ENCODE measurements at regions not wholly inside any gene's neighbourhood (a gene's known extent, or its start where the extent isn't known, plus 50 kb on each side); places are given as distances from the start of the nearest gene placed in this dataset.
"Not testable (repeated sequence)": the region's sequence is repeated elsewhere in the genome, so short reads cannot be mapped to it uniquely, and the experiment has no call there.

DNA sequence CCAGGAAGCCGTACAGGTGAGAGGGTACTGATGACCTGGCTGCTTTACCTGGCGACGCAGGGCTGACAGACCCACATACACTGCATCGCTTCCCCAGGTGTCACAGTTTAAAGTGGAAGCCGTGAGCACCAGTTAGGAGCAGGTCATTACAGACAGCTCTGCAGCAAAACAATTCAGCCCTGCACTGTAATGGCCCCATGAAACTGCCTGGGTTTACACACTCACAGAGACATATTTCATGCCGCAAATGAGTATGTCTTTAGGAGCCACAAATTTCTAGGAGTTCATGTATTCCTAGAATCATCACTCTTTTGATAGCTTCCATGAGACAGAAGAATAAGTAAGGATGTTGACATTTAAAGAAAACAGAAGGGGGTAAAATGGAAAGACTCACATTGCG is 723.1 kb downstream of the MATN1 start:
- H3K36me3 ChIP-seq (ENCODE audit: insufficient read depth) = no peaks in the 10 kb centered on the region
- no peak overlapping the region for H2AFZ ChIP-seq (ENCODE audit: low read depth)
- H3K4me2 ChIP-seq = no peak overlapping the region
- H3K27ac ChIP-seq = no peak overlapping the region
- H3K4me1 ChIP-seq (ENCODE audit: low read depth, poor library complexity, severe bottlenecking) = no peaks in the 10 kb centered on the region
- H3K79me2 ChIP-seq (ENCODE audit: insufficient read depth, low read depth) = no peaks in the 10 kb centered on the region
- TF ChIP-seq, protein P1, sequence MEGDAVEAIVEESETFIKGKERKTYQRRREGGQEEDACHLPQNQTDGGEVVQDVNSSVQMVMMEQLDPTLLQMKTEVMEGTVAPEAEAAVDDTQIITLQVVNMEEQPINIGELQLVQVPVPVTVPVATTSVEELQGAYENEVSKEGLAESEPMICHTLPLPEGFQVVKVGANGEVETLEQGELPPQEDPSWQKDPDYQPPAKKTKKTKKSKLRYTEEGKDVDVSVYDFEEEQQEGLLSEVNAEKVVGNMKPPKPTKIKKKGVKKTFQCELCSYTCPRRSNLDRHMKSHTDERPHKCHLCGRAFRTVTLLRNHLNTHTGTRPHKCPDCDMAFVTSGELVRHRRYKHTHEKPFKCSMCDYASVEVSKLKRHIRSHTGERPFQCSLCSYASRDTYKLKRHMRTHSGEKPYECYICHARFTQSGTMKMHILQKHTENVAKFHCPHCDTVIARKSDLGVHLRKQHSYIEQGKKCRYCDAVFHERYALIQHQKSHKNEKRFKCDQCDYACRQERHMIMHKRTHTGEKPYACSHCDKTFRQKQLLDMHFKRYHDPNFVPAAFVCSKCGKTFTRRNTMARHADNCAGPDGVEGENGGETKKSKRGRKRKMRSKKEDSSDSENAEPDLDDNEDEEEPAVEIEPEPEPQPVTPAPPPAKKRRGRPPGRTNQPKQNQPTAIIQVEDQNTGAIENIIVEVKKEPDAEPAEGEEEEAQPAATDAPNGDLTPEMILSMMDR (conservative IDR thresholded peaks at IDR 0.05; ENCODE audit: low read depth, low read length) = no peak
- H3K4me3 ChIP-seq (IDR thresholded peaks at IDR 0.05; ENCODE audit: insufficient read depth, low read depth, low read length) = no peak overlapping the region
- no peaks in the 10 kb centered on the region for H4K20me1 ChIP-seq (ENCODE audit: insufficient read depth)
- no peak overlapping the region for H3K9ac ChIP-seq
- H3K27me3 ChIP-seq (ENCODE audit: insufficient read depth, low read depth) = no peaks in the 10 kb centered on the region

DNA sequence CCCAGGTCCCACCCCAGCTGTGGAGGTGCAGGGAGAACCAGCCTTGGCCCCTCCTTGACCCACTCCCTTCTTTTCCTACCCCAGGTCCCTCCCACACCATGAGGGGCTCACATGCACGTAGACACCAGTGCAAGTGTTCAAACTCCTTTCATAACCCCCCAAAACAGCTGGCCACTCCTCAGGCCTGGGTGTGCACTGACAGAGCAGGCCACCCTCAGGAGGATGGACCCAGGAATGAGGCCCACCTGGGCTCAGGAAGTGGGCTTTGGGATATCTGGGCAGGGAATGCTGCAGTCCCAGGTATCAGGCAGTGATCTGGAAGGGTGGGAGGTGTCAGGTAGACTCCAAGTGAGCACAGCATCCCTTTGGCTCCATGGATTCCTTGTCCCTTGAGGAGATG is 723.8 kb downstream of the MATN1 start:
- H3K27ac ChIP-seq = no peak overlapping the region
- H3K27me3 ChIP-seq (ENCODE audit: insufficient read depth, low read depth) = no peaks in the 10 kb centered on the region
- H3K4me1 ChIP-seq (ENCODE audit: low read depth, poor library complexity, severe bottlenecking) = no peaks in the 10 kb centered on the region
- no peaks in the 10 kb centered on the region for H3K79me2 ChIP-seq (ENCODE audit: insufficient read depth, low read depth)
- H3K4me2 ChIP-seq = no peak overlapping the region
- no peak overlapping the region for H3K9ac ChIP-seq
- no peaks in the 10 kb centered on the region for H3K36me3 ChIP-seq (ENCODE audit: insufficient read depth)
- no peak overlapping the region for H2AFZ ChIP-seq (ENCODE audit: low read depth)
- TF ChIP-seq, protein P1 (conservative IDR thresholded peaks at IDR 0.05; ENCODE audit: low read depth, low read length) = no peak
- H4K20me1 ChIP-seq (ENCODE audit: insufficient read depth) = no peaks in the 10 kb centered on the region
- H3K4me3 ChIP-seq (IDR thresholded peaks at IDR 0.05; ENCODE audit: insufficient read depth, low read depth, low read length) = no peak overlapping the region

DNA sequence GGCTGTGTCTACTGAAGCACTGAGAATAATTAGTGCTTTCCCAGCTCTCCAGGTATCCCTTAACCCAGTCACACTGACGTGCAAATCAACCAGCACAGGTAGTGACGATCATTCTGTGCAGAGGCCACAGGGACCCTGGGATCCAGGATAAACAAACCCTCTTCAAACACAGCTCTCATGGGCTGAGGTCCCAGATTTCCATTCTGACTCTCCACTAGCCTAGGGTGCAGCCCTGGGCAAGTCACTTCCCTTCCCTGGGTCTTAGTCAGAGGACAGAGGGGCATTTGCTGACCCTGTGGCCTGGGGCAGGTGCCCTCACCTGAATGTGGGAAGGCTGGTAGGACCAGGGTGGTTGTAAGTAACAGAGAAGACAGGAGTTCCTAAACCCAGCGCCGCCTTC is 724.7 kb downstream of the MATN1 start:
- Histone ChIP-seq H2AFZ (ENCODE audit: low read depth) (no peak overlapping the region), H4K20me1 (ENCODE audit: insufficient read depth) (no peaks in the 10 kb centered on the region), H3K4me2 (no peak overlapping the region), H3K4me1 (ENCODE audit: low read depth, poor library complexity, severe bottlenecking) (no peaks in the 10 kb centered on the region), H3K27ac (no peak overlapping the region), H3K36me3 (ENCODE audit: insufficient read depth) (no peaks in the 10 kb centered on the region), H3K27me3 (ENCODE audit: insufficient read depth, low read depth) (no peaks in the 10 kb centered on the region), H3K4me3 (IDR thresholded peaks at IDR 0.05; ENCODE audit: insufficient read depth, low read depth, low read length) (no peak overlapping the region), H3K79me2 (ENCODE audit: insufficient read depth, low read depth) (no peaks in the 10 kb centered on the region), H3K9ac (no peak overlapping the region)
- TF ChIP-seq, protein P1 (conservative IDR thresholded peaks at IDR 0.05; ENCODE audit: low read depth, low read length) = no peak

DNA sequence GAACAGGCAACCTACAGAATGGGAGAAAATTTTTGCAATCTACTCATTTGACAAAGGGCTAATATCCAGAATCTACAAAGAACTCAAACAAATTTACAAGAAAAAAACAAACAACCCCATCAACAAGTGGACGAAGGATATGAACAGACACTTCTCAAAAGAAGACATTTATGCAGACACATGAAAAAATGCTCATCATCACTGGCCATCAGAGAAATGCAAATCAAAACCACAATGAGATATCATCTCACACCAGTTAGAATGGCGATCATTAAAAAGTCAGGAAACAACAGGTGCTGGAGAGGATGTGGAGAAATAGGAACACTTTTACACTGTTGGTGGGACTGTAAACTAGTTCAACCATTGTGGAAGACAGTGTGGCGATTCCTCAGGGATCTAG is 725.6 kb downstream of the MATN1 start:
- not testable (repeated sequence) for H3K4me3 ChIP-seq (IDR thresholded peaks at IDR 0.05; ENCODE audit: insufficient read depth, low read depth, low read length); H3K36me3 ChIP-seq (ENCODE audit: insufficient read depth); H3K27me3 ChIP-seq (ENCODE audit: insufficient read depth, low read depth); H3K9ac ChIP-seq; H3K4me1 ChIP-seq (ENCODE audit: low read depth, poor library complexity, severe bottlenecking); H2AFZ ChIP-seq (ENCODE audit: low read depth); H4K20me1 ChIP-seq (ENCODE audit: insufficient read depth); H3K4me2 ChIP-seq; H3K79me2 ChIP-seq (ENCODE audit: insufficient read depth, low read depth); H3K27ac ChIP-seq

DNA sequence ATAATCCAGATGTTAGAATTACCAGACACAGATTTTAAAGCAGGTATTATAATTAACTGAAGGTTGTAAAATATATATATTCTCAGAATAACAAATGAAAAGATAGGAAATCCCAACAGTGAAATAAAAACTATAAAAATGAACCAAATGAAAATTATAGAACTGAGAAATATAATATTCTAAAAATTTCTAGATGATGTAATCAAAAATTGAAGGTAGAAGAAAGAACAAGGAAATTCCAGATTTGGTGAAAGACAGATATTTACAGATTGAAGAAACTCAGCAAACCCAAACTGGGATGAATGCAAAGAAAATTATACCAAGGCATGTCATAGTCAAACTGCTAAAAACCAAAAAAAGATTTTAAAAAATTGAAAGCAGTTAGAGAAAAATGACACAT is 729.4 kb downstream of the MATN1 start:
- Histone ChIP-seq H4K20me1 (ENCODE audit: insufficient read depth) (no peaks in the 10 kb centered on the region), H3K4me3 (IDR thresholded peaks at IDR 0.05; ENCODE audit: insufficient read depth, low read depth, low read length) (no peak overlapping the region), H3K36me3 (ENCODE audit: insufficient read depth) (no peaks in the 10 kb centered on the region), H3K4me1 (ENCODE audit: low read depth, poor library complexity, severe bottlenecking) (no peaks in the 10 kb centered on the region), H3K79me2 (ENCODE audit: insufficient read depth, low read depth) (no peaks in the 10 kb centered on the region), H3K9ac (no peak overlapping the region), H2AFZ (ENCODE audit: low read depth) (no peak overlapping the region), H3K27me3 (ENCODE audit: insufficient read depth, low read depth) (no peaks in the 10 kb centered on the region; the same call in 1 of the 2 replicates), H3K27ac (no peak overlapping the region), H3K4me2 (no peak overlapping the region)
- TF ChIP-seq, protein P1 (conservative IDR thresholded peaks at IDR 0.05; ENCODE audit: low read depth, low read length) = no peak

Data from KMS-11 (cell line).